ENCODE measurements at regions not wholly inside any gene's neighbourhood (a gene's known extent, or its start where the extent isn't known, plus 50 kb on each side); places are given as distances from the start of the nearest gene placed in this dataset.

GRCh38 chr18:2316751-2317696 is 254.3 kb downstream of the METTL4 start:
- Mint-ChIP-seq H3K36me3 (no peaks in the 10 kb centered on the region), H3K4me1 (no peaks in the 10 kb centered on the region), H3K4me3 (no peak overlapping the region), H3K27ac (no peak overlapping the region), H3K27me3 (ENCODE audit: low read depth) (no peaks in the 10 kb centered on the region; the same call in 1 of the 2 replicates), H3K9me3 (peaks cover 25% of the 10 kb centered on the region)
- CTCF ChIA-PET = no interaction called here
- TF ChIP-seq AFF4 (CRISPR knock-in tag; IDR thresholded peaks at IDR 0.05; ENCODE audit: borderline replicate concordance) (no peak), NFYB (CRISPR knock-in tag; conservative IDR thresholded peaks at IDR 0.05; ENCODE audit: low read depth) (no peak), CREM (CRISPR knock-in tag; IDR thresholded peaks at IDR 0.05) (no peak)
- TF ChIP-seq, protein P1, sequence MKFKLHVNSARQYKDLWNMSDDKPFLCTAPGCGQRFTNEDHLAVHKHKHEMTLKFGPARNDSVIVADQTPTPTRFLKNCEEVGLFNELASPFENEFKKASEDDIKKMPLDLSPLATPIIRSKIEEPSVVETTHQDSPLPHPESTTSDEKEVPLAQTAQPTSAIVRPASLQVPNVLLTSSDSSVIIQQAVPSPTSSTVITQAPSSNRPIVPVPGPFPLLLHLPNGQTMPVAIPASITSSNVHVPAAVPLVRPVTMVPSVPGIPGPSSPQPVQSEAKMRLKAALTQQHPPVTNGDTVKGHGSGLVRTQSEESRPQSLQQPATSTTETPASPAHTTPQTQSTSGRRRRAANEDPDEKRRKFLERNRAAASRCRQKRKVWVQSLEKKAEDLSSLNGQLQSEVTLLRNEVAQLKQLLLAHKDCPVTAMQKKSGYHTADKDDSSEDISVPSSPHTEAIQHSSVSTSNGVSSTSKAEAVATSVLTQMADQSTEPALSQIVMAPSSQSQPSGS (CRISPR knock-in tag; IDR thresholded peaks at IDR 0.05; ENCODE audit: borderline replicate concordance, low read depth) = no peak
- TF ChIP-seq, protein P2, sequence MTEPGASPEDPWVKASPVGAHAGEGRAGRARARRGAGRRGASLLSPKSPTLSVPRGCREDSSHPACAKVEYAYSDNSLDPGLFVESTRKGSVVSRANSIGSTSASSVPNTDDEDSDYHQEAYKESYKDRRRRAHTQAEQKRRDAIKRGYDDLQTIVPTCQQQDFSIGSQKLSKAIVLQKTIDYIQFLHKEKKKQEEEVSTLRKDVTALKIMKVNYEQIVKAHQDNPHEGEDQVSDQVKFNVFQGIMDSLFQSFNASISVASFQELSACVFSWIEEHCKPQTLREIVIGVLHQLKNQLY (CRISPR knock-in tag; IDR thresholded peaks at IDR 0.05) = no peak
- TF ChIP-seq, protein P3, sequence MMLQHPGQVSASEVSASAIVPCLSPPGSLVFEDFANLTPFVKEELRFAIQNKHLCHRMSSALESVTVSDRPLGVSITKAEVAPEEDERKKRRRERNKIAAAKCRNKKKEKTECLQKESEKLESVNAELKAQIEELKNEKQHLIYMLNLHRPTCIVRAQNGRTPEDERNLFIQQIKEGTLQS (CRISPR knock-in tag; conservative IDR thresholded peaks at IDR 0.05) = no peak
- ATAC-seq = no peak
- DNase-seq (ENCODE audit: low spot score) = no peak
- POLR2A ChIA-PET = no interaction called here

DNA sequence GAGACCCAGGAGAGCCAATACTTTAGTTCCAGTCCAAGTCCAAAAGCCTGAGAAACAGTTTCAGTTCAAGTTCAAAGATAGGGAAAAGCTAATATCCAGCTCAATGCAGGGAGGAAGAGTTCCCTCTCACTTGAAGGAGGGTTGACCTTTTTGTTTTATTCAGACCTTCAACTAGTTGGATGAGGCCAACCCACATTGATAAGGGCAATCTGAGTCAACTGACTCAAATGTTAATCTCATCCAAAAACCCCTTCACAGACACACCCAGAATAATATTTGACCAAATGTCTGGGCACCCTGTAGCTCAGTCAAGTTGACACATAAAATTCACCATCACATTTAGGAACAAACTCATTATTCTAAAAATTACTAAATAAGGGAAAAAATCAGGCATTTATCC is 246.8 kb downstream of the METTL4 start:
- Mint-ChIP-seq H3K36me3 (no peaks in the 10 kb centered on the region), H3K27me3 (ENCODE audit: low read depth) (no peaks in the 10 kb centered on the region), H3K9me3 (peaks cover 21% of the 10 kb centered on the region), H3K27ac (no peak overlapping the region), H3K4me3 (no peak overlapping the region), H3K4me1 (peaks cover 4% of the 10 kb centered on the region; the same call in 1 of the 2 replicates)
- no peak for ATAC-seq
- ChIA-PET POLR2A (no interaction called here), CTCF (interaction anchor here (0.7 kb wide), 1 partner anchor 218 kb away, joined by 3 read pairs; no protein-coding TSS in a partner anchor)
- no peak for DNase-seq (ENCODE audit: low spot score)
- TF ChIP-seq, protein P4, sequence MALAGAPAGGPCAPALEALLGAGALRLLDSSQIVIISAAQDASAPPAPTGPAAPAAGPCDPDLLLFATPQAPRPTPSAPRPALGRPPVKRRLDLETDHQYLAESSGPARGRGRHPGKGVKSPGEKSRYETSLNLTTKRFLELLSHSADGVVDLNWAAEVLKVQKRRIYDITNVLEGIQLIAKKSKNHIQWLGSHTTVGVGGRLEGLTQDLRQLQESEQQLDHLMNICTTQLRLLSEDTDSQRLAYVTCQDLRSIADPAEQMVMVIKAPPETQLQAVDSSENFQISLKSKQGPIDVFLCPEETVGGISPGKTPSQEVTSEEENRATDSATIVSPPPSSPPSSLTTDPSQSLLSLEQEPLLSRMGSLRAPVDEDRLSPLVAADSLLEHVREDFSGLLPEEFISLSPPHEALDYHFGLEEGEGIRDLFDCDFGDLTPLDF (CRISPR knock-in tag; IDR thresholded peaks at IDR 0.05) = no peak
- TF ChIP-seq ZBTB21 (CRISPR knock-in tag; IDR thresholded peaks at IDR 0.05; ENCODE audit: borderline replicate concordance) (no peak), IRF1 (CRISPR knock-in tag; IDR thresholded peaks at IDR 0.05) (no peak), SMAD3 (CRISPR knock-in tag; IDR thresholded peaks at IDR 0.05; ENCODE audit: borderline replicate concordance) (no peak), ELF4 (CRISPR knock-in tag; IDR thresholded peaks at IDR 0.05; ENCODE audit: low read depth) (no peak), TCF7 (CRISPR knock-in tag; IDR thresholded peaks at IDR 0.05; ENCODE audit: low read depth) (no peak), STAT6 (CRISPR knock-in tag; conservative IDR thresholded peaks at IDR 0.05; ENCODE audit: low read depth) (no peak), MYBL2 (CRISPR knock-in tag; IDR thresholded peaks at IDR 0.05) (no peak), CREB1 (CRISPR knock-in tag; IDR thresholded peaks at IDR 0.05) (no peak), NR2C2 (CRISPR knock-in tag; IDR thresholded peaks at IDR 0.05) (no peak), AFF4 (CRISPR knock-in tag; IDR thresholded peaks at IDR 0.05; ENCODE audit: borderline replicate concordance) (no peak)

Measured in WTC11 (cell line).